Kidney (tissue), 13 donors: ENCODE measurements at regions not wholly inside any gene's neighbourhood (a gene's known extent, or its start where the extent isn't known, plus 50 kb on each side); places are given as distances from the start of the nearest gene placed in this dataset.
A peak's percentile ranks its signal among the peaks of the same experiment; 100 is the strongest.

Source experiments
- DNase-seq, 5 donors: peaks; one replicate each; pipeline ENCODE4 v3.0.0-alpha.2; 2013 to 2020
- FAIRE-seq: peaks from 2 replicates; lab custom pipeline; 2012; peaks lifted over from hg19 to GRCh38; lab: Jason Lieb, UNC
- H3K27ac ChIP-seq, 2 donors: one replicate each; pipeline ENCODE4 v1.7.0; 2013; ENCODE audit warnings: low read depth in 2 of 2, low read length in 2 of 2, inconsistent platforms in 1 of 2
- H3K27me3 ChIP-seq: one replicate; pipeline ENCODE4 v1.7.1; 2013; ENCODE audit warnings: low read length, inconsistent platforms; ENCODE audit not compliant: control insufficient read depth, insufficient read depth
- H3K36me3 ChIP-seq, 3 donors: one replicate each; pipeline versions ENCODE4 v1.7.0 to v1.7.1; 2013; ENCODE audit warnings: low read length in 3 of 3, control low read depth in 1 of 3, inconsistent platforms in 1 of 3; ENCODE audit not compliant: insufficient read depth in 3 of 3, control insufficient read depth in 2 of 3
- H3K4me1 ChIP-seq, 3 donors: one replicate each; pipeline versions ENCODE4 v1.7.0 to v1.7.1; 2013; ENCODE audit warnings: low read length in 3 of 3, inconsistent platforms in 1 of 3, low read depth in 1 of 3; ENCODE audit not compliant: control insufficient read depth in 2 of 3, insufficient read depth in 2 of 3
- H3K4me3 ChIP-seq, 3 donors: one replicate each; pipeline versions ENCODE4 v1.7.0 to v1.8.1; 2013; ENCODE audit warnings: low read length in 3 of 3, control low read depth in 1 of 3, inconsistent platforms in 1 of 3
- H3K9ac ChIP-seq, 3 donors: one replicate each; pipeline versions ENCODE4 v1.7.0 to v1.7.1; 2013; ENCODE audit warnings: low read length in 3 of 3, control low read depth in 1 of 3, inconsistent platforms in 1 of 3
- H3K9me3 ChIP-seq, 3 donors: one replicate each; pipeline versions ENCODE4 v1.7.0 to v1.7.1; 2013; ENCODE audit warnings: low read length in 3 of 3, control low read depth in 1 of 3, inconsistent platforms in 1 of 3; ENCODE audit not compliant: control insufficient read depth in 2 of 3, insufficient read depth in 1 of 3
- CTCF ChIP-seq: IDR thresholded peaks from 3 replicates; pipeline ENCODE4 v1.5.1; 2012; ENCODE audit warnings: mild to moderate bottlenecking, moderate library complexity, borderline replicate concordance; ENCODE audit not compliant: insufficient read depth; ENCODE audit errors: extremely low read depth
- intact Hi-C: fragments of 100-400 bp; cut with DNase I; formaldehyde crosslinking; loops from one replicate; pipeline ENCODE4 v1.11.1; 2022
- donor health status: control.
- donor health status: control.
- donor health status: control.
- donor health status: control.
- donor health status: control.
- donor health status: DM: yes; HTN: yes; CAD: no.
- donor health status: Normal renal cell carcinoma (clear cell type).

GRCh38 chr1:29653034-29653810 is 416.9 kb downstream of the PTPRU start:
- H3K9me3 ChIP-seq: no peaks in the 10 kb centered on the region
- no peak overlapping the region for H3K27ac ChIP-seq
- H3K9ac ChIP-seq: no peak overlapping the region
- intact Hi-C loops: no loop called here
- no peaks in the 10 kb centered on the region for H3K27me3 ChIP-seq
- no peaks in the 10 kb centered on the region for H3K36me3 ChIP-seq
- no peak overlapping the region for H3K4me3 ChIP-seq
- DNase-seq (peak in 3 of 5 donors; percentile 11 to 25 (median 21)), FAIRE-seq (no peak)
- TF ChIP-seq CTCF: no peak
- H3K4me1 ChIP-seq: no peaks in the 10 kb centered on the region

- no peak for TF ChIP-seq CTCF
- Histone ChIP-seq H3K9ac (no peak overlapping the region), H3K9me3 (no peaks in the 10 kb centered on the region), H3K4me1 (no peaks in the 10 kb centered on the region), H3K27me3 (no peaks in the 10 kb centered on the region), H3K27ac (no peak overlapping the region), H3K36me3 (no peaks in the 10 kb centered on the region), H3K4me3 (no peak overlapping the region)
- intact Hi-C loops: no loop called here
- FAIRE-seq: no peak
- peak in 2 of 5 donors; percentile 5 to 16 for DNase-seq
Observed at GRCh38 chr1:29651684-29652665, 415.7 kb downstream of the PTPRU start.

GRCh38 chr1:29651246-29651645 is 414.9 kb downstream of the PTPRU start:
- DNase-seq (peak in 2 of 5 donors; percentile 5 to 8), FAIRE-seq (no peak)
- Histone ChIP-seq H3K27ac (no peak overlapping the region), H3K4me1 (no peaks in the 10 kb centered on the region), H3K36me3 (no peaks in the 10 kb centered on the region), H3K4me3 (no peak overlapping the region), H3K27me3 (no peaks in the 10 kb centered on the region), H3K9ac (no peak overlapping the region), H3K9me3 (no peaks in the 10 kb centered on the region)
- TF ChIP-seq CTCF: no peak
- intact Hi-C loops: no loop called here
